ENCODE measurements at regions not wholly inside any gene's neighbourhood (a gene's known extent, or its start where the extent isn't known, plus 50 kb on each side); places are given as distances from the start of the nearest gene placed in this dataset.
A peak's percentile ranks its signal among the peaks of the same experiment; 100 is the strongest.
"Not testable (repeated sequence)": the region's sequence is repeated elsewhere in the genome, so short reads cannot be mapped to it uniquely, and the experiment has no call there.

DNA sequence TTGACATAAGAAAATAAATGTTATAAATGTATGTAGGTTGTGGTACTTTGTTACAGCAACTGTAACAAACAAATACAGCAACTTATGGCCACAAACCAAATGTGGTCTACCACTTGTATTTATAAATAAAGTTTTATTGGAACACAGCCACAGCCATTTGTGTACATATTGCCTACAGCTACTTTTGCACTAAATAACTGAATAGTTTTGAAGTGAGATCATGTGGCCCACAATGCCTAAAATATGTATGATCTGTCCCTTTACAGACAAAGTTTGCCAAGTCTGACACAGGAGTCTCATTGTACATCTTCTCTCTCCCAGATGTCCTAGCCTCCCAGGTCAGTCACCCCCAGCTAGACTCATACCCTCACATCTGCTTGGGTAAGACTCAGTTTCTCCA, 283.6 kb upstream of the PRDM9 start:
- no peak for DNase-seq

DNA sequence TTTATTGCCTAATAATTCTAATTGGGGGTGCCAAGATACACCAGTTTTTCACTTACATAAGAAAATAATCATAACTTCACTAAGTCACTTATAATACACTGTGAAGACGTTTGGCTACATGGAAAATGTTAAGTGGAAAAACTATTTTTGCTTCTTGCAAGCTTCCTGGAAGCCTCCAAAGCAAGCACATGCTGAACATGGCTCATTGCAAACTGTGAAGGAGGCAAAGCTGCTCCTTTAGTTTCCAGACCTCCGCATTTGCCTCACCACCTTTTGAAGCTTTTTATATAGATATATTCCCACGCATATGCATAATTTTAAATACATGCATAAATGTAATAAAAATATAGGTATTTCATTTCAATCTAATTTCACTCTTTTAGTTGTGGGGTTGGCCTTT, 285.6 kb upstream of the PRDM9 start:
- no peak for DNase-seq

DNA sequence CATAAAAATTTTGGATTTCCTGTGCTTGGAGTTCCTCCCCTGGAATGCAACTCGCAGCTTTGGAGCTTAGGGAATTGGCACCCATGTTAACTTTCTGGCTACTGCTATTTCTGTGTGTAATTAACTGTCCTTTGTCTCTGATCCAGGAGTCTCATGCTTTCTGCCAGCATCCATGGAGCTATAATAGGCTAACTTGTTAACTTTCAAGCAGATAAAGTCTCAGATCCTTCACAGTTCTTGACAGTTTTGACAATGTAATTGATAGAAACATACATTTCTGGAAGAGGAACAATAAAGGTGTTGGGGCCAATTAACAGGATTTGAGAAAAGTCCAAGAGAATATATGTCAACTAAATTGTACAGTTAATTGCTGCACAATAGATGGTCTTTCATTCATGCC, 290.2 kb upstream of the PRDM9 start:
- no peak for DNase-seq

DNA sequence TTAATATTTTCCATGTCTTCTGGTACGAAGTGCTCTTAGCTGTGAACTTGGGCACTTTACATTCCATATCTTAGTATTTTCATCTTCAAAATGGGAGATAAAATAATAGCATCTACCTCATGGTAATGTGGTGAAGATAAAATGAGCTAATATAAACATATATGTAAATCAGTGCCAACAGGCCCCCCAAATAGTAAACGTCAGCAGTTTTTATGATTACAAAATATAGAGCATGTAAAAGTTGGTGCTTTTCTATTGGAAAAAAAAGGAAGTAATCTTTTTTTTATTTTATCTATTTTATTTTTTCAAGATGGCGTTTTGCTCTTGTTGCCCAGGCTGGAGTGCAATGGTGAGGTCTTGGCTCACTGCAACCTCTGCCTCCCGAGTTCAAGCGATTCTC, 291.1 kb upstream of the PRDM9 start:
- no peak for DNase-seq

DNA sequence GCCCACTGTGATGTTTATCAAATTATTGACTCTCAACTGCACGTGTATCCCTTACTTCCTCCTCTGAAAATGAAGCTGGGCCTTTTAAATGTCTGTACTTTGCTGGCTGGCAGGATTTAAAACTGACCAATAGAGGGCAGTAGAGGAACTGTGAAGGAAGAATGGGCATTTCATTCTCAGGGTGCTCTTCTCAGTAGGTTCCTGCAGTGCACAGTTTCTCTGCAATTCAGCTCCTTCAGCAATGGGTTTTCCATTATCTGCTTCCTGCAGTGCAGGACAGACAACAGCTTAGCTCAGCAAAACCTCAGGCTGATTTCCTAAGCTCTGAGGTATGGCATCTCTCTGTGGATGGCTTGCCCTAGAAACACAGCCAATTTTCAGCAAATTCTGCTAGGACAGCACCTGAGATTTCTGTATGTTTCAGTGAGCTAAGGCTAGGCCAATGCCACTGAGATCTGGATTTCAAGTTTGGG, 298.4 kb upstream of the PRDM9 start:
- DNase-seq = peak; percentile 78

DNA sequence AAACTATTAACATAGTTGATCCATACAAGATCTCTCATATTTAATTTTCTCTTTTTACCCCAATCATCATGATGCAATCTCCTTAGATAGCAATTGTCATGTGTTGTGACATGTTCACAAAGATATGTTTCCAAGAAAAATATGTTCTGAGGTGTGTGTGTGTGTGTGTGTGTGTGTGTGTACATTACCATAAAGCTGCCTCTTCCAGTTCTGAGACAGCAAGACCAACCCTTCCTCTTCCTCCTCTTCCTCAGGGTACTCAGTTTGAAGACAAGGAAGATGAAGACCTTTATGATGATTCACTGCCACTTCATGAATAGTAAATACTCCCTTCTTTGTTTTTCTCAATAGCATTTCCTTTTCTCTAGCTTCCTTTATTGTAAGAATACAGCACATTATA, 303.3 kb upstream of the PRDM9 start:
- DNase-seq = no peak

DNA sequence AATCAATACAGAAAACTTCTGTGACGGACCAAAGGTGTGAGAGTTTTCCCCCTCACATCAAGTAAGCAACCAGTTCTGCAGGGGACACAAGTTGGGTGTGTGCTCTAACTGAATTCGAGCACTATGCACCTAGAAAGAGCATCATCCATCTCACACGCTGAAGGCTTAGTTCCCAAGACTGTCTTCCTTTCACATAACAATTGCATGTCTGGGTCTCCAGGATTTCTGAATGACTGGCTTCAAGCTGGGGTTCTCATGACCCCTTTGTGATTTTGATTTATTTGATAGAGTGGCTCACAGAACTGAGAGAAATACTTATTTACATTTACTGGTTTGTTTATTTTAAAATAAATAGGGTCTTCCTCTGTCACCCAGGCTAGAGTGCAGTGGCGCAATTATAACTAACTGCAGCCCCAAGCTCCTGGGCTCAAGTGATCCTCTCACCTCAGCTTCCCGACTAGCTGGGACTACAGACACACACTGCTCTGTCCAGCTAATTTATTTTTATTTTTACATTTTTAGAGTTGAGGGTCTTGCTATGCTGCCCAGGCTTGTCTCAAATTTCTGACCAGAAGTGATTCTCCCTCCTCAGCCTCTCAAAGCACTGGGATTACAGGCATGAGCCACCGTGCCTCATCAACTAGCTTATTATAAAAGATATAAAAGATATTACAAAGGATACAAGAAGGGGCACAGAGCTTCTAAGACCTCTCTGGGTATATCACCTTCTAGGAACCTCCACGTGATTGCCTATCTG, 316.7 kb upstream of the CDH12 start:
- DNase-seq = no peak

DNA sequence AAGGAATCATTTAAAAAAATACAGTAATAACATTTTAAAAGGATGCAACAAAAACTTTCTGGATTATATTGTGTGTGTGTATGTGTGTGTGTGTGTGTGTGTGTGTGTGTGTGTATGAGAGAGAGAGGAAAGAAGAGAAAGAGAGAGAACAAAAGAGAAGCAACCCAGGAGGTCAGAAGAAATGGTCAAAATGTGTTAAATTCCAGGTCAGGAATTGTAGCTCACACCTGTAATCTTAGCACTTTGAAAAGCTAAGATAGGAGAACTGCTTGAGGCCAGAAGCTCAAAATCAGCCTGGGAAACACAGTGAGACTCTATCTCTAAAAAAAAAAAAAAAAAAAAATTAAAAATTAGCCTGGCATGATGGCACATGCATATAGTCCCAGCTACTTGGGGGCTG, 311.8 kb upstream of the CDH12 start:
- DNase-seq = no peak

DNA sequence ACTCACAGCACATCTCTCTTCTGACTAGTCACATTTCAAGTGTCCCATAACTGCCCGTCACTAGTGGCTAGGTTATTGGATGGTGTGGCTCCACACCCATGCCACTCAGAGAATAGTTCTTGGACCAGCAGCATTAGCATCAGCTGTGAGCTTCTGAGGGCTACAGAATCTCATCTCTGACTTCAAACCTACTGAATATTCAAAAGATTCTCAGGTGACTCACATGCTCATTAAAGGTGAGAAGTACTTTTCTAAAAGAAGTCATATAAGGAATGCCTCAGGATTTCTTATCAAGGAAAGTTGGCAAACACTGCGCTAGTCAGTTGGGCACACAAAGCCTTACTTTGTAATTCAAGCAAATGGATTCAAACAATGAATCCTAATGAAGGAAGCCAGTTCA, 305.0 kb upstream of the CDH12 start:
- DNase-seq = no peak

DNA sequence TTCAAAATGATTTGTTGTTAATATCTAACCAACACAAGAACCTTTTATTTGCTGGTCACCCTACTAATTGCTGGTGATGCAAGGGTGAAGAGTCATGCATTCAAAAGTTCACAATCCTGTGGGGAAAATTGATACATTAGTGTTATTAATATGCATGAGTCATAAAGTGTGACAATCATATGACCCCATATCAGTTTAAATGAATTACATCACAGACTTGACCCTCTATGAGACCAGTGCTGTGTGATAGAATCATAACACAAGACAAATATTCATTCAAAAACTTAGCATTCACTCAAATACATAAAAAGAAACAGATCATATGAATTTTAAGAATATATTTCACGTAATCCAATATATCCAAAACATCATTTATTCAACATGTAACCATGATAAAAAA, 304.6 kb upstream of the CDH12 start:
- no peak for DNase-seq

DNA sequence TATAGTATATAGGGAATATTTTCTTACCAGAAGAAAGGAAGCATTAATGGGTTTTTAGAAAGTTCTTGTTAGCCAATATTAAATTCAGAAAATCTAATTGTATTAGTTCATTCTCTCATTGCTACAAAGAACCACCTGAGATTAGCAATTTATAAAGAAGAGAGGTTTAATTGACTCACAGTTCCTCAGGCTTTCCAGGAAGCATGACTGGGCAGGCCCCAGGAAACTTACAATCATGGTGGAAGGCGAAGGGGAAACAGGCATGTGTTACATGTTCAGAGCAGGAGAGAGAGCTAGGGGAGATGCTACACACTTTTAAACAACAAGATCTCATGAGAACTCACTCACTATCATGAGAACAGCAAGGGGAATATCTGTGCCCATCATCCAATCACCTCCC, 304.0 kb upstream of the CDH12 start:
- DNase-seq = no peak

DNA sequence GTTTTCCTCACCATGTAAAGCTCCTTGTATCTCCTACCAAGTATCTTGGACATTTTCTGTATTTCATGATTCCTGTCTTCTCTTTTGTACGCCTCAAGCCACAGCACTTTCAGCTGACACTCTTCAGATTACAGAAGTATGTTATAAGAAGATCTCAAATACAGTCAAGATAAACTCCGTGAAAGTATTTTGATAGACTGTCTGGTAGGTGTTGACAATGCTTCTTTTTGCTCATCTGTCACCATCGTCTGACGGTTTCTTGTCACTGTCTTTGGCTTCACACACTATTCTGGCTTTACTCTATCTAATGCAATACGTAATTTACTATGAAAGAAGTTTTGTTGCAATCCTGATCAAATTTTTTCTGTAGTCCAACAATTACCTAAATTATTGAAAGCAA, 294.5 kb upstream of the CDH12 start:
- no peak for DNase-seq

DNA sequence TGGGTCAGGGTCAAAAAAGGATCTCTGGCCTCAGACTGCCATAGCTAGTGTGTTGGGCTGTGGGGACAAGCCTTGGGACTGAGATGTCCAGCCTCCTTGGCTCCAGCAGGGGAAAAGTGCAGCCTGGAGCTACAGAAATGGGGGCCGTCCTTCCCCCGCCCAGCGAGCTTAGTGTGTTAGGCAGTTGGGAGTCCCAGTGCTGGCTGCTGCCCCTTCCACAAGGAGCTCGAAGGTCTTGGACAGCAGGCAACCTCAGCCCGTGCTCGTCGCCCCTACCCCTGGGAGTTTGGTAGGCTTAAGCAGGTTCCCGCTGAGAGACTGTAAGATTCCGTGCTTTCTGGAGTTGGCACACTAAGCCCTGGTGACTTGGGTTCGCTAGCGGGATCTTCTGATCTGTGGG, 293.0 kb upstream of the CDH12 start:
- no peak for DNase-seq

DNA sequence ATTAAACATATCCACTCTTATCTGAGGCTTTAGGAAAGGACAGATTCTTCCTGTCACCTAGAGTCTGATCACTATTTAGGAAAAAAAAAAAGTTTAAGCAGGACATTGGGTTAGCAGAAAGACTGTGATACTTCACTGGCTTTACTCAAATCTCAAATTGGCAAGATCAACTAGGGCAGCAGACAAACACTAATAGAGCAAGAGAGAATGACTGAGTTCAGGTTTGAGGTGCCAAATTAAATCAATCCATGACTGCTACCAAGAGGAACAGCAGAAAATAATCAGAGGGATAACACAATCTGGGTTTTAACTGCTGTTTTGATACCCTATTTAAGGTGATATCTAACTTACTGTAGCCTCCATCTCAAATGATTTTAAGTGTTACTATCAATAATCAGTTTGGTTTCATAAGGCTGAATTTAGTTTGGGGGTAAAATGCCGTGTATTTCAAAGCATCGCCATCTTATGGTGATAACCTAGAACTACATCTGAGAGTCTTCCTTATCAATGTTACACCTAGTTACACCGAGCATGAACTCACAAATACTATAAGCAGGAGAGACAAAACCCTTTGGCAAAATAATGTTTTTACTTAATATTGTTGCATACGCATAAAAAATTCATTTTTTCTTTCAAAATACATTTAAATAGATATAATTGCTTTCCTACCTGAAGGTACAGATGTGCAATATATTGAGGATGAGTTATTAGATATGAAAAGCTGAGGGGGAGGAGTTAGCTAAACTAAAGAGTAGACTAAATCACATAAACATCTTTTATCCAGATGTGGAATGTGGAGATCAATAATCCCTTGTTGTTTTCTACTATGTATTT, 286.4 kb upstream of the CDH12 start:
- DNase-seq = peak; percentile 55

DNA sequence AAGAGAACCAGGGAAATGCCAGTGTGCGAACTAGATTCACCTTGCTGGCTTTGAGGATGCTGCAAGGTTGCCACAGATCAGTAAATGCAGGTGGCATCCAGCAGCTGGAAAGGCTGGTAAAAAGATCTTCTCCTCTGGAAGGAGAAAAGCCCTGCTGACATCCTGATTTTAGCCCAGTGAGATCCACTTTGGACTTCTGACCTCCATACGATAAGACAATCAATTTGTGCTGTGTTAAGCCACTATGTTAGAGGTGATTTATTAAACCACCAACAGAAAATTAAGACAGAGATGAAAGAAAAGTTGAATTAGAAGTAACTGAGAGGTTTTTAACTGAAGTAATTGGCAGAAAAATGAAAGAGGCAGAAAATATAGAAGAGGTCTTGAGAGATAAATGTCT, 283.8 kb upstream of the CDH12 start:
- no peak for DNase-seq

DNA sequence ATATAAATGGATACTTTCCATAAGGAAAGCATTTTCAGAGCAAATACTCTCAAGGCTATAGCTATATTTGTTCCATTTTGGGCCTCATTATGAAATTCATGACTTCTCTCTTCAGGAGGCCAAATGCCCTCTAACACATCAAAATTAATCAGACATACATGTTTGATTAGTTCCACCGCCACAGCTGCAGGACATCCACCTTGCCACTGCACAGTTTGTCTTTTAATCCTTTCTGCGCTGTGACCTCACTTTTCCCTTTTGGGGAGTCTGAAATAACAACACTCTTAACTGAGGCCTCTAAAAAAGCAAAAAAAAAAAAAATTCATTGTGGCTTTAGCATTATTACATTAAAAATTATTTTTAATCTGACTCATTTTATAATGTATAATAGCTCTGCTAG, 279.1 kb upstream of the CDH12 start:
- DNase-seq = no peak

DNA sequence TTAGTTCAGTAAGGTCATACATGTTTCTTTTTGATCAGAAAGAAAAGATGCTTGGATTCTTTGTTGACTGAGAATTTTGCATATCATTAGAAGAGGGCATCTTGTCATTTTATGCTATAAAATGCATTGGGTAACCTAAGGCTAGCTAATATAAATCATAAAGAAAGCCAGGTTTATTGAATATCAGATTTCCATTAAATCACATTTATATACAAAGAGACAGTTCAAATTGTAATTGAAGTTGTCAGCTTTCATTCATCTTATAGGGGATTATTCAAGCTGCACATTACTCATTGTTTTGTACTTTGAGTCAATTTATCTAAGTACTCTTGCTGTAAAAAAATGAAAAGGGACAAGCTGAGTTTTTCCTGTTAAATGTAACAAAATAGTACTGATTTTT, 259.1 kb upstream of the CDH12 start:
- no peak for DNase-seq

DNA sequence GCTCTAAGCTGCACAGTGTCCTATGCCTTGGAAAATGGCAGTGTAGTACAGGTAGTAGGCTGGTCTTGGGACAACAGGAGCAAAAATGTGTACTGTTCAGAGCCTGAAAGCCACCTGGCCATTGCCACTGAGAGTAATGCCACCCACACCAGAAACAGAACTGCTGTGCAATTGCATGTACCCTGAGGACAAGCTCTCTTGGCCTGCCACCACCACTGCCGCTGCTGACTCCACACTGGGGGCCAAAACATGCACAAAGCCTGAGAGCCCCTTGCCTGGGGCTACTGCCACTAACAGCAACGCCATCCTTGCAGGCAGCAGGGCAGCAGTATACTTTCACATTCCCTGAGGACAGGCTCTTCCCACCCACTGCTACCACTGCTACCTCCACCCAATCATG, 251.9 kb upstream of the CDH12 start:
- DNase-seq = no peak

DNA sequence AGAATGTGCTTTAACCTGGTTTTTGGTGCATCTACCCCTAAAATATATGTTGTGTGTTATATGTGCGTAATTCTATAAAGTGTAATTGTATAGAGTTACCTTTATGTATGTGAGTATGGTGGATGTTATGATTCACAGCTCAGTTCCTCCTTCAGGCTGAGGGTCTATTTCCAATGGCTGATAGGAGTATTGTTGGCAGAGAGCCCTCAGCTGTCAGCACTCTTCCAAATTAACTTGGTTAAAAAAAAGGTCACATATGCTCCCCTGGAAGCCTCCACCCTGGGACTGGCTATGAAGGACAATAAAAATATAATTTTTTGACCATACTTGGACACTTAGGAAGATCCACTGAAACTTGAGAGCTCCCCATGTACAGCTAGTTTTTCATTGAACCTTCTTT, 250.4 kb upstream of the CDH12 start:
- peak; percentile 13 for DNase-seq

DNA sequence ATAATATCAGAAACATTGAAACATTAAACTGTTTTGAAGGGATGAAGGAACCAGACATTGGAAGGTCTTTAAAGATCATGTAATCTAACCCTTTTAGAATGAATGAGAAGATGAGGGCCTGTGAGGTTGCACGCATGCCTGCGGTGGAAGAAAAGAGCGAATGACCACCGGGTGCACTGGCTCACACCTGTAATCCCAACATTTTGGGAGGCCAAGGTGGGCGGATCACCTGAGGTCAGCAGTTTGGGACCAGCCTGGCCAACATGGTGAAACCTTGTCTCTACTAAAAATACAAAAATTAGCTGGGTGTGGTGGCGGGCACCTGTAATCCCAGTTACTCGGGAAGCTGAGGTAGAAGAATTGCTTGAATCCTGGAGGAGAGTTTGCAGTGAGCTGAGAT, 242.3 kb upstream of the CDH12 start:
- not testable (repeated sequence) for DNase-seq

DNA sequence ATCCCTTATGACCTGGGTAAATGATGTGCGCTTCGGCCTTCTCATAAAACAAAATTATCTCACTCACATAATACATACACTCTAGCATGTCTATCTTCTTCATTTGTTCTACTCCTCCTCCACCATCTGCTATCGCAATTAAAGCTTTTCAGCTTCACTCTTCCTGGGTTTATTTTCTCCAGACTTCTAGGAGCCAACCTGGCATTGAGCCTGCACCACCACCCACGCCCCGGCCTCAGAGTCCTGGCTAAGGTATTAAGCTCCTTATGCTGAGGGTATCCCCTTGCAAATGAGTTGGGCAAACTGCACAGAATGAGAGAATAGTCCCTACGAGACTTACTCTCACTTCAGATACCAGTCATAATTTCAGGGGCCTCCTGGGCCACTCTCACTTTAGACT, 236.1 kb upstream of the CDH12 start:
- DNase-seq = peak; percentile 6

DNA sequence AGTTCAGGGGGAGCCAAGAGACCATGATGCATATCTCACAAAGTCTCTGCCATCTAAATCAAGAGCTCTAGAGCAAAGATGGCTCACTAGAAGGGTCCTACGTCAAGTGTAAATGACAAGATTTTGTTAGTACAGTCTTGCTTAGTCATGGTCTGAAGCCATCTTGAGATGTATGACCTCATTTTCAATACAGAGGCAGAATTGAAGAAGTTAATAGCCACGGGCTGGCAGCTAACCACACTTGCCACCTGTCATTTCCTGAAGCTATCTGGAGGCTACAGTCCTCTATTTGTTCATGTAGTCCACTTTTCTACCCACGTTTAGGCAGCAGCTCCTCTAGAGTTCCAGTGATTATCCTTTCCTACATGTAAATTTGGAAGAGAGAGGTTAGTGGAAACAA, 231.7 kb upstream of the CDH12 start:
- no peak for DNase-seq

DNA sequence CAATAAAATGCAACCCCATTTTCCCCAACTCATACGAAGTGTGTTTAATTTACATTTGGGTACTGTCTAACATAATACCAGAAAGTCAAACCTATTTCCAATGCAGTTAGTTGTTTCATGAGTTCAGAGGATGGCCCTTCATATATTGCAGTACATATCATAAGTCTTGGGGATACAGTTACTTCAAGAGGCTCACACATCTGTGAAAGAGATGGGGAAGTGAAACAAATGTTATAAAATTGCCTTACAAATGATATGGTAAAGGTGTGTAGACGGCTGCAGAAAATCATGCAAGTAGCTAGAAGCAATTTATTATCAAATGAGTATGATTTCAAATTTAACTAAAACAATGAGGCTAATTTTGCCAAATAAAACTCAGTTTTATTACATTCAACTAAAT, 219.0 kb upstream of the CDH12 start:
- DNase-seq = peak; percentile 10

DNA sequence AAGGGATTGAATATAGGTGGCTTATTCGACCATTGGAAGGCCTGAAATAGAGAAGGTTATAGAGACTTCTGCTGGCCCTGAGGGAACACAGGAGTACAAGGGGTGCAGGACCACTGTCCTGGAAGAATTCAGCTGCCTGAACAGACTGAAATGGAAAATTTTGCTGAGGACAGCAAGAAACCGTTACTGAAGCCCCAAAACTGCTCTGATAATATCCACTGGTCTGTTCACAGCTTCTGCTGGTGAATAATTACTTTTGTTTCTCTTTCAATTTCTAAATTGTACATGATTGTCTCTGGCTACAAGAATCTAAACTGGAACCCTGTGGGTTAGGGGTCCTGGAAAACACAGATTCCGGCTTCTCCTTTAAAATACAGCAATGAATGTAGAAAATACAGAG, 218.5 kb upstream of the CDH12 start:
- no peak for DNase-seq

DNA sequence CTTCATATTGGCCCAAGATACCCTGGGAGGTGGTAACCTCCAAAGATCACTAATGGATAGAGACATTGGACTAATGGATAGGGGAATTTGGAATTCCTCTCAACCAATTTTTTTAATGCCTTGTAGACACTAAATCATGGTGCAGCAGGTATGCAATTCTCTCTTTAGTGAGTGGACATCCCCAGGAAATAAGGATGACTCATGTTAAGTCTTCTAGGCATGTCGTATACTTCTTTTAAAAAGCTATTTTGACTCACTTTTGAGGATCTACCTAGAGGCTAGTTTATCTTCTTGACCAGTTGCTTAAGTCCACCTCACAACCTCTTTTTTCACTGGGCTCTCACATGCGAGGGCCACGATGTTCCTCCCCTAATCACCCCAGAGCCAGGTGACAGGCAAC, 211.6 kb upstream of the CDH12 start:
- no peak for DNase-seq

Data from NCI-H82 (cell line).